ENCODE measurements at regions not wholly inside any gene's neighbourhood (a gene's known extent, or its start where the extent isn't known, plus 50 kb on each side); places are given as distances from the start of the nearest gene placed in this dataset.

DNA sequence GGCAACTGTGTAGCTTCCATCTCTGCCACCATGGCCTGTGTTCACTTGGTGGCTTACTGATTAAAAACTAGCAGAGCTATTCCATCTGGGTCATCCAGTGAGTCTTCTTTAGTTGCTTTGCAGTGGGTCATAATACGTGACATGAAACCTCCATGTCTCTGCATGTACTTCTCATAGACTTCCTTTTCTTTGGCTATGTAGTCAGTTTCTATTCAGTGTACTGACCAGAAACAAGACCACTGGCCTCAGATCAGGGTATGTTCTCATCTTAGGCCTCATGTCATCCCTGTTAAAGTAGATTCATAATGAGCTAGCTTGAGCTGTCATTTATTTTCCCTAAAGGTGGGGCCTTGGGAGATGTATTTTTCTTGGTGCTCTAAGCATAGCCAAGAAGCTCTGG is 195.2 kb downstream of the CCNG2 start:
- TF ChIP-seq RORA (CRISPR knock-in tag; IDR thresholded peaks at IDR 0.05) (no peak), RNF2 (conservative IDR thresholded peaks at IDR 0.05; ENCODE audit: low read depth) (no peak), ZFP1 (CRISPR knock-in tag; IDR thresholded peaks at IDR 0.05) (no peak), CTCF (CRISPR knock-in tag; IDR thresholded peaks at IDR 0.05) (no peak), POLR2AphosphoS2 (IDR thresholded peaks at IDR 0.05; ENCODE audit: low read depth, low read length) (no peak), SMAD1 (CRISPR knock-in tag; IDR thresholded peaks at IDR 0.05; ENCODE audit: borderline replicate concordance, low read depth) (no peak), ZNF549 (CRISPR knock-in tag; IDR thresholded peaks at IDR 0.05) (no peak), DNMT1 (CRISPR knock-in tag; IDR thresholded peaks at IDR 0.05) (no peak), ZNF800 (CRISPR knock-in tag; IDR thresholded peaks at IDR 0.05) (no peak), ZFX (CRISPR knock-in tag; IDR thresholded peaks at IDR 0.05; ENCODE audit: low read depth) (no peak), MED1 (CRISPR knock-in tag; IDR thresholded peaks at IDR 0.05) (no peak), REST (IDR thresholded peaks at IDR 0.05; ENCODE audit: borderline replicate concordance in 1 of 2, low read depth in 1 of 2, low read length in 2 of 2) (no peak), ZNF790 (CRISPR knock-in tag; IDR thresholded peaks at IDR 0.05; ENCODE audit: borderline replicate concordance) (no peak), BCL3 (CRISPR knock-in tag; IDR thresholded peaks at IDR 0.05) (no peak)

All from HepG2 (cell line).